ENCODE measurements at regions not wholly inside any gene's neighbourhood (a gene's known extent, or its start where the extent isn't known, plus 50 kb on each side); places are given as distances from the start of the nearest gene placed in this dataset.

GRCh38 chr6:56821005-56821432 lies 133.9 kb upstream of the BEND6 start (continued):
- TF ChIP-seq HNRNPLL (IDR thresholded peaks at IDR 0.05; ENCODE audit: low read depth, low read length, poor library complexity, severe bottlenecking) = no peak
- no peak for TF ChIP-seq ZBTB1 (CRISPR knock-in tag; IDR thresholded peaks at IDR 0.05; ENCODE audit: borderline replicate concordance)
- peak; percentile 19; the same call in 1 of the 2 replicates for TF ChIP-seq CREM (IDR thresholded peaks at IDR 0.05)
- TF ChIP-seq CREM (CRISPR knock-in tag; IDR thresholded peaks at IDR 0.05) = no peak
- TF ChIP-seq HHEX (CRISPR knock-in tag; IDR thresholded peaks at IDR 0.05) = peak; percentile 96
- TF ChIP-seq ZNF678 (CRISPR knock-in tag; IDR thresholded peaks at IDR 0.05) = no peak
- TF ChIP-seq SP1 (IDR thresholded peaks at IDR 0.05) = no peak
- no peak for TF ChIP-seq SP1 (CRISPR knock-in tag; IDR thresholded peaks at IDR 0.05)
- TF ChIP-seq HBP1 (CRISPR knock-in tag; IDR thresholded peaks at IDR 0.05; ENCODE audit: low read depth) = no peak
- TF ChIP-seq HDAC6 (IDR thresholded peaks at IDR 0.05; ENCODE audit: low read depth, low read length) = no peak
- no peak for TF ChIP-seq BRD4 (CRISPR knock-in tag; IDR thresholded peaks at IDR 0.05)
- TF ChIP-seq ATF6 (CRISPR knock-in tag; conservative IDR thresholded peaks at IDR 0.05) = no peak
- TF ChIP-seq, protein P1, sequence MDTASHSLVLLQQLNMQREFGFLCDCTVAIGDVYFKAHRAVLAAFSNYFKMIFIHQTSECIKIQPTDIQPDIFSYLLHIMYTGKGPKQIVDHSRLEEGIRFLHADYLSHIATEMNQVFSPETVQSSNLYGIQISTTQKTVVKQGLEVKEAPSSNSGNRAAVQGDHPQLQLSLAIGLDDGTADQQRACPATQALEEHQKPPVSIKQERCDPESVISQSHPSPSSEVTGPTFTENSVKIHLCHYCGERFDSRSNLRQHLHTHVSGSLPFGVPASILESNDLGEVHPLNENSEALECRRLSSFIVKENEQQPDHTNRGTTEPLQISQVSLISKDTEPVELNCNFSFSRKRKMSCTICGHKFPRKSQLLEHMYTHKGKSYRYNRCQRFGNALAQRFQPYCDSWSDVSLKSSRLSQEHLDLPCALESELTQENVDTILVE (CRISPR knock-in tag; IDR thresholded peaks at IDR 0.05) = no peak
- no peak for TF ChIP-seq PLSCR1 (CRISPR knock-in tag; IDR thresholded peaks at IDR 0.05; ENCODE audit: borderline replicate concordance)
- peak; percentile 61 for TF ChIP-seq ZFP36 (IDR thresholded peaks at IDR 0.05; ENCODE audit: borderline replicate concordance, low read depth, low read length, partially characterized antibody)
- no peak for TF ChIP-seq ELF1 (CRISPR knock-in tag; IDR thresholded peaks at IDR 0.05)
- no peak for TF ChIP-seq KLF9 (CRISPR knock-in tag; IDR thresholded peaks at IDR 0.05; ENCODE audit: low read depth)
- TF ChIP-seq POLR2A (IDR thresholded peaks at IDR 0.05; ENCODE audit: insufficient read depth in 1 of 2, low read depth in 2 of 2, low read length in 2 of 2) = no peak
- no peak for TF ChIP-seq IRF9 (CRISPR knock-in tag; IDR thresholded peaks at IDR 0.05; ENCODE audit: borderline replicate concordance)
- TF ChIP-seq, protein P2, sequence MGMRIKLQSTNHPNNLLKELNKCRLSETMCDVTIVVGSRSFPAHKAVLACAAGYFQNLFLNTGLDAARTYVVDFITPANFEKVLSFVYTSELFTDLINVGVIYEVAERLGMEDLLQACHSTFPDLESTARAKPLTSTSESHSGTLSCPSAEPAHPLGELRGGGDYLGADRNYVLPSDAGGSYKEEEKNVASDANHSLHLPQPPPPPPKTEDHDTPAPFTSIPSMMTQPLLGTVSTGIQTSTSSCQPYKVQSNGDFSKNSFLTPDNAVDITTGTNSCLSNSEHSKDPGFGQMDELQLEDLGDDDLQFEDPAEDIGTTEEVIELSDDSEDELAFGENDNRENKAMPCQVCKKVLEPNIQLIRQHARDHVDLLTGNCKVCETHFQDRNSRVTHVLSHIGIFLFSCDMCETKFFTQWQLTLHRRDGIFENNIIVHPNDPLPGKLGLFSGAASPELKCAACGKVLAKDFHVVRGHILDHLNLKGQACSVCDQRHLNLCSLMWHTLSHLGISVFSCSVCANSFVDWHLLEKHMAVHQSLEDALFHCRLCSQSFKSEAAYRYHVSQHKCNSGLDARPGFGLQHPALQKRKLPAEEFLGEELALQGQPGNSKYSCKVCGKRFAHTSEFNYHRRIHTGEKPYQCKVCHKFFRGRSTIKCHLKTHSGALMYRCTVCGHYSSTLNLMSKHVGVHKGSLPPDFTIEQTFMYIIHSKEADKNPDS (CRISPR knock-in tag; IDR thresholded peaks at IDR 0.05) = no peak
- no peak for TF ChIP-seq ZNF766 (CRISPR knock-in tag; IDR thresholded peaks at IDR 0.05; ENCODE audit: borderline replicate concordance)
- no peak for TF ChIP-seq ZNF790 (CRISPR knock-in tag; IDR thresholded peaks at IDR 0.05; ENCODE audit: borderline replicate concordance)
- no peak for TF ChIP-seq ZNF207 (IDR thresholded peaks at IDR 0.05; ENCODE audit: borderline replicate concordance)
- TF ChIP-seq SIN3A (IDR thresholded peaks at IDR 0.05; ENCODE audit: borderline replicate concordance, low read depth, low read length) = no peak

Measured in HepG2 (cell line).